Left renal cortex interstitium (tissue), 4 donors: ENCODE measurements at regions not wholly inside any gene's neighbourhood (a gene's known extent, or its start where the extent isn't known, plus 50 kb on each side); places are given as distances from the start of the nearest gene placed in this dataset.
"Not testable (repeated sequence)": the region's sequence is repeated elsewhere in the genome, so short reads cannot be mapped to it uniquely, and the experiment has no call there.

Source experiments
- DNase-seq, 4 donors: peaks; one replicate each; pipeline ENCODE4 v3.0.0-alpha.2; 2013; ENCODE audit warnings: low read depth in 4 of 4, low spot score in 2 of 4, missing footprints in 1 of 4

GRCh38 chr17:27090450-27091042 is 203.4 kb upstream of the WSB1 start:
- DNase-seq: not testable (repeated sequence)

- no peak for DNase-seq
These were observed 202.8 kb upstream of the WSB1 start for GRCh38 chr17:27091043-27091497.

DNA sequence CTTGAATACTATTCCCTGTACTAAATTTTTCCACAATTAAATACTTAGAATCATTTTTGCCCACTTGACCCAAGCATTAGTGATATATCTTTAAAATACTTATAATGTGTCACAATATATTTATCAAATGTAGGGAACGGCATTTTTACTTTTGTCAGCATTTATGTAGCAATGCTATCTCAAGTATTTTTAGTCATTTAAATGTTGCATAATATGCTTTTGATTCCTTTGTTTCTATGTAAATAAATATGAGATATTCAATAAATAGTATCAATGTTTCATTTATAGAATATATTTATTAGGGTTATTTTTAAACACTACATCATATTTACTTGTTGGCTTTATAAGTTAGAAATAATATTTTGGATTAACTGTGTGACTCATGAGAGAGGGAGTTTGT is 199.7 kb upstream of the WSB1 start:
- not testable (repeated sequence) for DNase-seq

- not testable (repeated sequence) for DNase-seq
These were observed 198.1 kb upstream of the WSB1 start for GRCh38 chr17:27095821-27096220.

DNA sequence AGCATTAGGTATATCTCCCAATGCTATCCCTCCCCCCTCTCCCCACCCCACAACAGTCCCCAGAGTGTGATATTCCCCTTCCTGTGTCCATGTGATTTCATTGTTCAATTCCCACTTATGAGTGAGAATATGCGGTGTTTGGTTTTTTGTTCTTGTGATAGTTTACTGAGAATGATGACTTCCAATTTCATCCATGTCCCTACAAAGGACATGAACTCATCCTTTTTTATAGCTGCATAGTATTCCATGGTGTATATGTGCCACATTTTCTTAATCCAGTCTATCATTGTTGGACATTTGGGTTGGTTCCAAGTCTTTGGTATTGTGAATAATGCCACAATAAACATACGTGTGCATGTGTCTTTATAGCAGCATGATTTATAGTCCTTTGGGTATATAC is 194.6 kb upstream of the WSB1 start:
- DNase-seq: not testable (repeated sequence)

- not testable (repeated sequence) for DNase-seq
These were observed 189.2 kb upstream of the WSB1 start for GRCh38 chr17:27104605-27105221.

GRCh38 chr17:27105636-27106035 is 188.3 kb upstream of the WSB1 start:
- no peak for DNase-seq

DNA sequence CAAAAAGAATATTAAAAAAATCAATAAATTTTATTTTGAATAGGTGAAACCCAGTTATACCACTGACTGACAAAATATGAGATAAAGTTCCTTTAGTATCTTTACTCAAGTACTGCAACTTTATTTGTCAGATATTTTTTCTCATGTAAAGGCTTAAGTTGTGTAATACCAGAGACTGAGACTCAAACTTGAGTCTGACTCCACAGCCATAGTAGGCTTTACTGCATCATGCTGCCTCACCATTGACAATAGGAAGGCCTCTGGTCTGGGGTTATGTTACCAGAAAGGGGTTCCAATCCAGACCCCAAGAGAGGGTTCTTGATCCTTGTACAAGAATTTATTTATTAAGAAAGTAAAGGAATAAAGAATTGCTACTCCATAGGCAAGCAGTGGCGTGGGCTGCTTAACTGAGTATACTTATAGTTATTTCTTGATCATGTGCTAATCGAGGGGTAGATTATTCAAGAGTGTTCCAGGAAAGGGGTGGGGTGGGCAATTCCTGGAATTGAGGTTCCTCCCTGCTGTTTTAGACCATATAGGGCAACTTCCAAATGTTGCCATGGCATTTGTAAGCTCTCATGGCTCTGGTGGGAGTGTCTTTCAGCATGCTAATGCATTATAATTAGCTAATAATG is 187.4 kb upstream of the WSB1 start:
- no peak for DNase-seq

- no peak for DNase-seq
These were observed 186.9 kb upstream of the WSB1 start for GRCh38 chr17:27106982-27107360.

DNA sequence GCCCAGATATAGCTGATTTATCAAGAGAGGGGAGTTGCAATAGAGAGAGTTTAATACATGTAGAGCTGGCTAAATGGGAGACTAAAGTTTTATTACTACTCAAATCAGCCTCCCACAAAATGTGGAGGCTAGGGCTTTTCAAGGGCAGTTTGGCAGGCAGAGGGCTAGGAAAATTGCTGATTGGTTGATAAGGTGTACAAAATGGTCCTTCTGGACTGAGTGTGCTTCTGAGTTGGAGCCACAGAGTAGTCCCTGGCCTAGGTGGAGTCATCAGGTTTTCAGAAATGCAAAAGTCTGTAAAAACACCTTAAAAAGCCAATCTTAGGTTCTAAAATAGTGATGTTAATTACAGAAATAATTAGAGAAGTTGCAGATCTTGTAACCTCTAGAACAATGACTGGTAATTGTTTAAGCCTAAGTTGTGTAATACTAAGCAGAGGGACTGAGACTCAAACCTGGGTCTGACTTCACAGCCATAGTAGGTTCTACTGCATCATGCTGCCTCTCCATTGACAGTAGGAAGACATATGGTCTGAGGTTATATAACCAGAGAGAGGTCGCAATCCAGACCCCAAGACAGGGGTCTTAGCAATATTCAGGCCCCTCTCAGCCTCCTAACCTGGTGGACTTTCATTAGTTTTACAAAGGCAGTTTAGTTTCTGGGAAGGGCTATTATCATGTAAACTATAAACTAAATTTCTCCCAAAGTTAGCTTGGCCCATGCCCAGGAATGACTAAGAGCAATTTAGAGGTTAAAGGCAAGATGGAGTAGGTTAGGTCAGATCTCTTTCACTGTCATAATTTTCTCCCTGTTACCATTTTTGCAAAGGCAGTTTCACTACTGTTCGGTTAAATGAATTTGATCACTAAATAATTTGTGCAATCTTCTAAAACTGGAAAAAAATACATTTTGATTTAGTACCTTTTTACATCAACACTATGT is 186.3 kb upstream of the WSB1 start:
- DNase-seq: not testable (repeated sequence)

- no peak for DNase-seq
These were observed 184.6 kb upstream of the WSB1 start for GRCh38 chr17:27109346-27109745.

GRCh38 chr17:27153005-27153404 is 140.9 kb upstream of the WSB1 start:
- no peak for DNase-seq

GRCh38 chr17:27155866-27156265 is 138.0 kb upstream of the WSB1 start:
- no peak for DNase-seq

GRCh38 chr17:27157297-27157696 is 136.6 kb upstream of the WSB1 start:
- DNase-seq: no peak

DNA sequence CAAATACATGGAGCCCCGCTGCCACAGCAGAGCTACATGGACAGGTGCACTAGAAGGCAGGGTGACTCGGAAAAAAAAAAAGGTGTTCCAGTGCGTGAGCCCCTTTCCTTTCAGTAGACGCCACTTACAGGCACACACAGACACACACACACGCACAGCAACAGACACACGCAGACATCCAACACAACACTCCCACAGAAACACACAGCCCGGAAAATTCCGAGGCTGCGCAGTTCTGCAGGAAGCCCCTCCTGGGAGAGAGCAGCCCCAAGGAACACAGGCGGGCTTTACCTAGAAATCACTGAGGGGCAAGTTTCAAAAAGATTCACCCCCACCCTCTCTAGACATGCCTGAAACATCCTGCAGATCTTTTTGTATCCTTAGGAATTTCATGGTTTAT is 136.0 kb upstream of the WSB1 start:
- no peak for DNase-seq

GRCh38 chr17:27158382-27158781 is 135.5 kb upstream of the WSB1 start:
- no peak for DNase-seq

DNA sequence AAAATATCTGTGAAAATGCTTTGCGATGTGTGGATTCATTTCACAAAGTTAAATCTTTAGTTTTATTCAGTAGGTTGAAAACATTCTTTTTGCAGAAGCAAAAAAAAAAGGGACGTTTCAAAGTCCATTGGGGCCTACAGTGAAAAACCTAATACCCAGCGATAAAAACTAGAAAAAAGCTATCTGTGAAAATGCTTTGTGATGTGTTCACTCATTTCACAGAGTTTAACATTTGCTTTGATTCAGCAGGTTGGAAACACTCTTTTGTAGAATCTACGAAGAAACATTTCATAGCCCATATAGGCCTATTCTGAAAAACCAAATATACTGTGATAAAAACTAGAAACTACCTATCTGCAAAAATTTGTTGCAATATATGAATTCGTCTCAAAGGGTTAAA is 113.6 kb upstream of the WSB1 start:
- DNase-seq: no peak

DNA sequence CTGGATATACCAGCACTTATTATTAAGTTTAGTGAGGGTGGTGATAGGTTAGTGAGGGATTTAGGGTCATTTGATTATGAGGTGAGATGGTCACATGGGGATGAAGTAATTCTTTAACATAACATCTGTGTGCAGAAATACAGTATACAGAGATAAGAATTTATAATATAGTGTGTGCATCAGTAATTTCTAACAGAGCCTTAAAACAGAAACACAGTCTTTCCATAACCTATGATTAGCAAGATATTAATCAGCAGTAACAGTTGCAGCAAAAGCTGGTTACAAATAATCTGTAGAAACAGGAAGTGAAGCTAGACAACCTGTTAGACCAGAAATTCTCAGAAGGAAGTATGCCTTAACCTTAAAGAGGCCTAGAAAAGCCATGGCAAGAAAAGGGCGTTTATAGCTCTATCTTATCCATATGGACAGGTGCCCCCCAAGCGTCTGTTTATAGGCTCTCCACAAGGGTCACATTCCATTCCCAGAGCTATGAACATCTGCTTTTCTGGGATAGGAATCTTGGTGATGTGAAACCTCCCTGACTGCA is 112.5 kb upstream of the WSB1 start:
- not testable (repeated sequence) for DNase-seq

GRCh38 chr17:27181935-27182334 is 112.0 kb upstream of the WSB1 start:
- no peak for DNase-seq

DNA sequence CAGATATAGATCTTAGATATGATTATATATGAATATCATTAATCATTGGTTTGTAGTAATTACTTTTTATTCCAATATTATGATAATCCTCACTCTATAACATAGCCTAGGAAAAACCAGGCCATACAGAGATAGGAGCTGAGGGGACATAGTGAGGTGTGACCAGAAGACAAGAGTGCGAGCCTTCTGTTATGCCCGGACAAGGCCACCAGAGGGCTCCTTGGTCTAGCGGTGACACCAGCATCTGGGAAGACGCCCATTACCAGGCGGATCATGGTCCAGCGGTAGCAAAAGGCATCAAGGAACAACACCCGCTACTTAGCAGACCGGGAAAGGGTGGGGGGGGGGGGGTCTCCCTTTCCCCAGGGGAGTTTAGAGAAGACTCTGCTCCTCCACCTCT is 96.4 kb upstream of the WSB1 start:
- not testable (repeated sequence) for DNase-seq

GRCh38 chr17:27199948-27200347 is 94.0 kb upstream of the WSB1 start:
- no peak for DNase-seq
